ENCODE measurements at regions not wholly inside any gene's neighbourhood (a gene's known extent, or its start where the extent isn't known, plus 50 kb on each side); places are given as distances from the start of the nearest gene placed in this dataset.

- no peak for DNase-seq (ENCODE audit: low spot score)
- POLR2A ChIA-PET = no interaction called here
- CTCF ChIA-PET (ENCODE audit: low intra/inter-chr PET ratio, low total read pairs) = no interaction called here
Measured at GRCh38 chr6:55696501-55696900, 117.5 kb upstream of the HMGCLL1 start.

GRCh38 chr6:55696041-55696440, 117.0 kb upstream of the HMGCLL1 start:
- in situ Hi-C loops (cut with HindIII; ENCODE audit: extremely low pct_ligation_motif_present, low pct_unique_long_range_greater_than_20kb) (no loop called here), intact Hi-C loops (cut with micrococcal nuclease; ENCODE audit: unreplicated experiment) (no loop called here)
- Histone ChIP-seq H3K4me2 (ENCODE audit: low read depth, low read length) (no peak overlapping the region), H4K20me1 (ENCODE audit: insufficient read depth, low read length) (no peaks in the 10 kb centered on the region), H3K79me2 (ENCODE audit: insufficient read depth, low read length) (no peaks in the 10 kb centered on the region), H3K27me3 (ENCODE audit: control insufficient read depth in 1 of 2, insufficient read depth in 2 of 2, low read length in 2 of 2) (no peaks in the 10 kb centered on the region), H3K4me1 (ENCODE audit: insufficient read depth, low read length) (no peaks in the 10 kb centered on the region), H3K36me3 (replicated peaks in 1 of 2; ENCODE audit: control insufficient read depth in 1 of 2, insufficient read depth in 2 of 2, low read length in 2 of 2) (no peaks in the 10 kb centered on the region), H3K4me3 (replicated peaks in 1 of 3; ENCODE audit: insufficient read depth in 1 of 3, low read depth in 2 of 3, low read length in 3 of 3) (no peak overlapping the region), H3K9ac (ENCODE audit: insufficient read depth, low read depth, low read length) (no peak overlapping the region), H3K9me3 (ENCODE audit: low read length) (no peaks in the 10 kb centered on the region), H3K27ac (ENCODE audit: extremely low read length, insufficient read depth, low read length) (no peak overlapping the region), H2AFZ (ENCODE audit: low read length) (no peak overlapping the region)
- no TSS peak for BruUV-seq (replicated peaks)
- ChIA-PET CTCF (ENCODE audit: low intra/inter-chr PET ratio, low total read pairs) (no interaction called here), POLR2A (no interaction called here)
- 0% methylated on average over 2 of the region's 2 CpGs for WGBS (ENCODE audit: low lambda C conversion rate)
- TF ChIP-seq ZNF580 (CRISPR knock-in tag; IDR thresholded peaks at IDR 0.05; ENCODE audit: borderline replicate concordance, low read depth) = no peak
- TF ChIP-seq PHF21A (CRISPR knock-in tag; IDR thresholded peaks at IDR 0.05) = no peak
- TF ChIP-seq RORA (CRISPR knock-in tag; IDR thresholded peaks at IDR 0.05) = no peak
- TF ChIP-seq TBL1XR1 (IDR thresholded peaks at IDR 0.05; ENCODE audit: borderline replicate concordance, low read length, partially characterized antibody) = no peak
- TF ChIP-seq ZNF7 (CRISPR knock-in tag; IDR thresholded peaks at IDR 0.05) = no peak
- TF ChIP-seq RELA (CRISPR knock-in tag; IDR thresholded peaks at IDR 0.05) = no peak
- no peak for TF ChIP-seq FOXC1 (CRISPR knock-in tag; IDR thresholded peaks at IDR 0.05; ENCODE audit: borderline replicate concordance)
- TF ChIP-seq HNRNPUL1 (IDR thresholded peaks at IDR 0.05; ENCODE audit: low read depth, low read length) = no peak
- TF ChIP-seq, protein P1, sequence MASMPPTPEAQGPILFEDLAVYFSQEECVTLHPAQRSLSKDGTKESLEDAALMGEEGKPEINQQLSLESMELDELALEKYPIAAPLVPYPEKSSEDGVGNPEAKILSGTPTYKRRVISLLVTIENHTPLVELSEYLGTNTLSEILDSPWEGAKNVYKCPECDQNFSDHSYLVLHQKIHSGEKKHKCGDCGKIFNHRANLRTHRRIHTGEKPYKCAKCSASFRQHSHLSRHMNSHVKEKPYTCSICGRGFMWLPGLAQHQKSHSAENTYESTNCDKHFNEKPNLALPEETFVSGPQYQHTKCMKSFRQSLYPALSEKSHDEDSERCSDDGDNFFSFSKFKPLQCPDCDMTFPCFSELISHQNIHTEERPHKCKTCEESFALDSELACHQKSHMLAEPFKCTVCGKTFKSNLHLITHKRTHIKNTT (CRISPR knock-in tag; IDR thresholded peaks at IDR 0.05) = no peak
- no peak for TF ChIP-seq KLF13 (CRISPR knock-in tag; IDR thresholded peaks at IDR 0.05)
- no peak for TF ChIP-seq ATAD3A (CRISPR knock-in tag; IDR thresholded peaks at IDR 0.05)
- TF ChIP-seq NFYB (CRISPR knock-in tag; IDR thresholded peaks at IDR 0.05) = no peak
- TF ChIP-seq ZNF503 (CRISPR knock-in tag; IDR thresholded peaks at IDR 0.05) = no peak
- no peak for TF ChIP-seq RARA (CRISPR knock-in tag; IDR thresholded peaks at IDR 0.05)
- DNase-seq (ENCODE audit: low spot score) (no peak), FAIRE-seq (no peak), ATAC-seq (no peak)

More at GRCh38 chr6:55696501-55696900, 117.5 kb upstream of the HMGCLL1 start:
- no peak overlapping the region for H3K27ac ChIP-seq (ENCODE audit: extremely low read length, insufficient read depth, low read length)
- no peaks in the 10 kb centered on the region for H3K4me1 ChIP-seq (ENCODE audit: insufficient read depth, low read length)
- FAIRE-seq (no peak), ATAC-seq (no peak)
- H3K36me3 ChIP-seq (replicated peaks in 1 of 2; ENCODE audit: control insufficient read depth in 1 of 2, insufficient read depth in 2 of 2, low read length in 2 of 2) = no peaks in the 10 kb centered on the region
- H2AFZ ChIP-seq (ENCODE audit: low read length) = no peak overlapping the region
- H3K9me3 ChIP-seq (ENCODE audit: low read length) = no peaks in the 10 kb centered on the region
- no peak overlapping the region for H3K4me3 ChIP-seq (replicated peaks in 1 of 3; ENCODE audit: insufficient read depth in 1 of 3, low read depth in 2 of 3, low read length in 3 of 3)
- WGBS (ENCODE audit: low lambda C conversion rate) = 14% methylated on average over 2 of the region's 2 CpGs
- in situ Hi-C loops (cut with HindIII; ENCODE audit: extremely low pct_ligation_motif_present, low pct_unique_long_range_greater_than_20kb) (no loop called here), intact Hi-C loops (cut with micrococcal nuclease; ENCODE audit: unreplicated experiment) (no loop called here)
- H3K4me2 ChIP-seq (ENCODE audit: low read depth, low read length) = no peak overlapping the region
- BruUV-seq (replicated peaks) = no TSS peak
- no peak overlapping the region for H3K9ac ChIP-seq (ENCODE audit: insufficient read depth, low read depth, low read length)
- no peak for TF ChIP-seq NR1H2 (CRISPR knock-in tag; IDR thresholded peaks at IDR 0.05; ENCODE audit: borderline replicate concordance, low read depth)
- no peak for TF ChIP-seq ZNF780A (CRISPR knock-in tag; IDR thresholded peaks at IDR 0.05)
- TF ChIP-seq KLF12 (CRISPR knock-in tag; IDR thresholded peaks at IDR 0.05; ENCODE audit: borderline replicate concordance) = no peak
- no peaks in the 10 kb centered on the region for H4K20me1 ChIP-seq (ENCODE audit: insufficient read depth, low read length)
- no peaks in the 10 kb centered on the region for H3K27me3 ChIP-seq (ENCODE audit: control insufficient read depth in 1 of 2, insufficient read depth in 2 of 2, low read length in 2 of 2)
- no peaks in the 10 kb centered on the region for H3K79me2 ChIP-seq (ENCODE audit: insufficient read depth, low read length)
